H1 (cell line): ENCODE measurements at regions not wholly inside any gene's neighbourhood (a gene's known extent, or its start where the extent isn't known, plus 50 kb on each side); places are given as distances from the start of the nearest gene placed in this dataset.

ENCODE experiments used
- TF ChIP-seq, protein P1 (sequence below): IDR thresholded peaks from 2 replicates; pipeline ENCODE4 v1.6.1; 2012; ENCODE audit warnings: low read length, inconsistent platforms

GRCh38 chr2:18821431-18821830 lies 232.1 kb upstream of the NT5C1B start (continued):
- TF ChIP-seq, protein P1, sequence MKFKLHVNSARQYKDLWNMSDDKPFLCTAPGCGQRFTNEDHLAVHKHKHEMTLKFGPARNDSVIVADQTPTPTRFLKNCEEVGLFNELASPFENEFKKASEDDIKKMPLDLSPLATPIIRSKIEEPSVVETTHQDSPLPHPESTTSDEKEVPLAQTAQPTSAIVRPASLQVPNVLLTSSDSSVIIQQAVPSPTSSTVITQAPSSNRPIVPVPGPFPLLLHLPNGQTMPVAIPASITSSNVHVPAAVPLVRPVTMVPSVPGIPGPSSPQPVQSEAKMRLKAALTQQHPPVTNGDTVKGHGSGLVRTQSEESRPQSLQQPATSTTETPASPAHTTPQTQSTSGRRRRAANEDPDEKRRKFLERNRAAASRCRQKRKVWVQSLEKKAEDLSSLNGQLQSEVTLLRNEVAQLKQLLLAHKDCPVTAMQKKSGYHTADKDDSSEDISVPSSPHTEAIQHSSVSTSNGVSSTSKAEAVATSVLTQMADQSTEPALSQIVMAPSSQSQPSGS = no peak
